DOHH2 (cell line): ENCODE measurements at regions not wholly inside any gene's neighbourhood (a gene's known extent, or its start where the extent isn't known, plus 50 kb on each side); places are given as distances from the start of the nearest gene placed in this dataset.

Experiments used
- H3F3A ChIP-seq: fragments of 200-600 bp; sonication (generic), shearing (Covaris generic); 2 replicates; pipeline ENCODE4 v1.6.0; 2016; ENCODE audit warnings: antibody characterized with exemption, mild to moderate bottlenecking; ENCODE audit not compliant: control insufficient read depth, insufficient read depth
- H3K27ac ChIP-seq: fragments of 200-600 bp; sonication (generic); 2 replicates; pipeline ENCODE4 v1.5.1; 2014; ENCODE audit warnings: low read depth, mild to moderate bottlenecking, low read length, moderate library complexity
- H3K27me3 ChIP-seq: fragments of 200-600 bp; sonication (generic); 2 replicates; pipeline ENCODE4 v1.6.1; 2014; ENCODE audit warnings: mild to moderate bottlenecking, low read length, mixed read lengths; ENCODE audit not compliant: control insufficient read depth
- H3K36me3 ChIP-seq: fragments of 200-600 bp; sonication (generic); 2 replicates; pipeline ENCODE4 v1.6.1; 2014; ENCODE audit warnings: mild to moderate bottlenecking, low read length, moderate library complexity, mixed read lengths; ENCODE audit not compliant: control insufficient read depth
- H3K4me1 ChIP-seq: fragments of 200-600 bp; sonication (generic); 2 replicates; pipeline ENCODE4 v1.6.1; 2014; ENCODE audit warnings: mild to moderate bottlenecking, low read length, mixed read lengths; ENCODE audit not compliant: control insufficient read depth
- H3K4me2 ChIP-seq: fragments of 200-600 bp; sonication (generic); 2 replicates; pipeline ENCODE4 v1.6.0; 2014; ENCODE audit warnings: mild to moderate bottlenecking, low read length, moderate library complexity
- H3K4me3 ChIP-seq: fragments of 200-600 bp; sonication (generic); 2 replicates; pipeline ENCODE4 v1.5.1; 2014; ENCODE audit warnings: mild to moderate bottlenecking, low read length, mixed read lengths
- H3K79me2 ChIP-seq: fragments of 200-600 bp; sonication (generic); 2 replicates; pipeline ENCODE4 v1.6.1; 2014; ENCODE audit warnings: mild to moderate bottlenecking, low read length, mixed read lengths; ENCODE audit not compliant: control insufficient read depth
- H3K9me2 ChIP-seq: fragments of 200-600 bp; sonication (generic); replicated peaks from 2 replicates; pipeline ENCODE4 v1.6.1; 2014; ENCODE audit warnings: mild to moderate bottlenecking, low read length, mixed read lengths; ENCODE audit not compliant: control insufficient read depth
- H3K9me3 ChIP-seq: fragments of 200-600 bp; sonication (generic); 2 replicates; pipeline ENCODE4 v1.6.1; 2014; ENCODE audit warnings: antibody characterized with exemption, low read length, mixed read lengths; ENCODE audit not compliant: control insufficient read depth, insufficient read depth
- H4K20me1 ChIP-seq: fragments of 200-600 bp; sonication (generic); 2 replicates; pipeline ENCODE4 v1.6.0; 2014; ENCODE audit warnings: low read depth, mild to moderate bottlenecking, antibody characterized with exemption, low read length, moderate library complexity; ENCODE audit not compliant: control insufficient read depth, insufficient read depth
- CTCF ChIP-seq: fragments of 200-600 bp; sonication (generic); IDR thresholded peaks from one replicate; pipeline ENCODE4 v1.5.1; 2014; ENCODE audit warnings: antibody characterized with exemption, mild to moderate bottlenecking, low read depth, low read length; ENCODE audit not compliant: poor library complexity, severe bottlenecking
- EZH2phosphoT487 ChIP-seq: fragments of 200-600 bp; sonication (generic); IDR thresholded peaks from 2 replicates; pipeline ENCODE4 v1.6.1; 2017; ENCODE audit warnings: borderline replicate concordance, mild to moderate bottlenecking, antibody characterized with exemption, low read length, moderate library complexity, mixed read lengths

- H3F3A ChIP-seq = no peaks in the 10 kb centered on the region
- no peak for TF ChIP-seq CTCF
- no peak for TF ChIP-seq EZH2phosphoT487
These were observed 246.6 kb upstream of the SMARCA2 start for GRCh38 chr9:1768561-1768960.

GRCh38 chr9:1771094-1771789 lies 243.9 kb upstream of the SMARCA2 start:
- Histone ChIP-seq H3K9me2 (no peaks in the 10 kb centered on the region), H3F3A (no peaks in the 10 kb centered on the region), H3K27ac (no peak overlapping the region), H3K4me3 (no peak overlapping the region), H3K27me3 (no peaks in the 10 kb centered on the region), H3K4me2 (no peak overlapping the region), H3K4me1 (no peaks in the 10 kb centered on the region), H3K79me2 (no peaks in the 10 kb centered on the region), H4K20me1 (no peaks in the 10 kb centered on the region), H3K36me3 (no peaks in the 10 kb centered on the region), H3K9me3 (no peaks in the 10 kb centered on the region)
- TF ChIP-seq CTCF (no peak), EZH2phosphoT487 (no peak)

More at GRCh38 chr9:1768561-1768960, 246.6 kb upstream of the SMARCA2 start:
- Histone ChIP-seq H3K9me2 (no peaks in the 10 kb centered on the region), H3K27me3 (no peaks in the 10 kb centered on the region), H3K4me1 (no peaks in the 10 kb centered on the region), H3K4me3 (no peak overlapping the region), H3K9me3 (no peaks in the 10 kb centered on the region), H3K4me2 (no peak overlapping the region), H4K20me1 (no peaks in the 10 kb centered on the region), H3K79me2 (no peaks in the 10 kb centered on the region), H3K36me3 (no peaks in the 10 kb centered on the region), H3K27ac (no peak overlapping the region)

GRCh38 chr9:1775230-1775629 lies 239.9 kb upstream of the SMARCA2 start:
- no peak overlapping the region for H3K4me2 ChIP-seq
- H4K20me1 ChIP-seq = no peaks in the 10 kb centered on the region
- H3K79me2 ChIP-seq = no peaks in the 10 kb centered on the region
- TF ChIP-seq EZH2phosphoT487 (no peak), CTCF (no peak)
- no peaks in the 10 kb centered on the region for H3F3A ChIP-seq
- no peaks in the 10 kb centered on the region for H3K36me3 ChIP-seq
- no peaks in the 10 kb centered on the region for H3K4me1 ChIP-seq
- H3K9me3 ChIP-seq = no peaks in the 10 kb centered on the region
- no peak overlapping the region for H3K4me3 ChIP-seq
- H3K9me2 ChIP-seq = no peaks in the 10 kb centered on the region
- H3K27me3 ChIP-seq = no peaks in the 10 kb centered on the region
- H3K27ac ChIP-seq = no peak overlapping the region
